Spleen (tissue), 7 donors: ENCODE measurements at regions not wholly inside any gene's neighbourhood (a gene's known extent, or its start where the extent isn't known, plus 50 kb on each side); places are given as distances from the start of the nearest gene placed in this dataset.

ENCODE experiments used
- CTCF ChIP-seq, 11 experiments: fragments of 200-600 bp in 7 of 11; fragments of 450-650 bp in 4 of 11; sonication (generic) in 4 of 11; IDR thresholded peaks in 8 of 11; conservative IDR thresholded peaks in 3 of 11; 1 replicate in 7 of 11; 2 replicates in 4 of 11; pipeline versions ENCODE4 v1.4.0 to v1.8.0; 2016 to 2021; ENCODE audit warnings: antibody characterized with exemption in 11 of 11, inconsistent platforms in 4 of 11, mild to moderate bottlenecking in 1 of 11
- POLR2A ChIP-seq, 3 donors: fragments of 450-650 bp; IDR thresholded peaks; one replicate each; pipeline ENCODE4 v1.5.1; 2017; ENCODE audit warnings: antibody characterized with exemption in 3 of 3, mild to moderate bottlenecking in 1 of 3
- POLR2AphosphoS5 ChIP-seq, 3 donors: sonication (generic); formaldehyde crosslinking; IDR thresholded peaks; one replicate each; pipeline ENCODE4 v1.5.1; 2017; ENCODE audit warnings: antibody characterized with exemption in 3 of 3
- donor health status: DM: no; HTN: no; CAD: no; lungs with moderate emphysema.
- donor health status: DM: no; HTN: no; CAD: no.
- donor health status: DM: no; HTN: no; CAD: no.

GRCh38 chr9:108621991-108622855, 233.6 kb downstream of the ACTL7B start:
- no peak for TF ChIP-seq POLR2A (IDR thresholded peaks at IDR 0.05)
- TF ChIP-seq CTCF (IDR thresholded peaks at IDR 0.05 in 8 of 11, conservative IDR thresholded peaks at IDR 0.05 in 3 of 11), result no peak
- TF ChIP-seq POLR2AphosphoS5 (IDR thresholded peaks at IDR 0.05), result no peak
